ENCODE measurements at regions not wholly inside any gene's neighbourhood (a gene's known extent, or its start where the extent isn't known, plus 50 kb on each side); places are given as distances from the start of the nearest gene placed in this dataset.

- Histone ChIP-seq H2AK5ac (ENCODE audit: low read depth, low read length) (no peak overlapping the region), H3K4me1 (ENCODE audit: control insufficient read depth, insufficient read depth, low read length) (no peaks in the 10 kb centered on the region), H2BK20ac (ENCODE audit: low read depth, low read length) (no peak overlapping the region), H3K27me3 (ENCODE audit: control insufficient read depth, insufficient read depth, low read length) (peaks cover 7% of the 10 kb centered on the region), H2AFZ (replicated peaks; ENCODE audit: low read length, poor library complexity) (peak overlapping the region; percentile 43), H3K23ac (ENCODE audit: low read depth, low read length) (no peak overlapping the region), H3K56ac (ENCODE audit: extremely low read depth, insufficient read depth, low read length) (no peak overlapping the region), H2BK120ac (ENCODE audit: low read depth, low read length) (no peak overlapping the region), H3K36me3 (ENCODE audit: control insufficient read depth, insufficient read depth, low read length) (no peaks in the 10 kb centered on the region), H3K79me1 (ENCODE audit: low read depth in 1 of 2, low read length in 2 of 2) (no peaks in the 10 kb centered on the region), H3K18ac (ENCODE audit: low read depth, low read length) (no peak overlapping the region), H3K14ac (replicated peaks; ENCODE audit: low read depth, low read length) (no peak overlapping the region), H4K8ac (ENCODE audit: low read depth in 2 of 2, low read length in 2 of 2) (no peak overlapping the region), H3K4ac (ENCODE audit: low read depth, low read length) (no peak overlapping the region), H3K9me1 (ENCODE audit: insufficient read depth, low read length) (no peaks in the 10 kb centered on the region), H3K4me3 (ENCODE audit: insufficient read depth, low read depth, low read length) (peak overlapping the region; percentile 41; the same call in 1 of the 2 replicates), H4K20me1 (ENCODE audit: insufficient read depth, low read length) (no peaks in the 10 kb centered on the region), H3K27ac (ENCODE audit: insufficient read depth, low read length) (no peak overlapping the region), H4K91ac (ENCODE audit: insufficient read depth, low read depth, low read length) (no peak overlapping the region), H2AK9ac (replicated peaks; ENCODE audit: low read depth, low read length, poor library complexity) (no peak overlapping the region), H4K5ac (ENCODE audit: low read depth, low read length) (no peak overlapping the region), H2BK15ac (ENCODE audit: low read depth, low read length) (no peak overlapping the region), H3K9me3 (ENCODE audit: control insufficient read depth, insufficient read depth, low read length) (no peaks in the 10 kb centered on the region), H2BK5ac (ENCODE audit: low read depth, low read length, poor library complexity, severe bottlenecking) (no peak overlapping the region), H3K4me2 (ENCODE audit: low read depth, low read length) (peak overlapping the region; percentile 85), H3K9ac (ENCODE audit: low read depth, low read length) (no peak overlapping the region)
- DNase-seq (no peak), ATAC-seq (ENCODE audit: low read depth) (no peak)
- intact Hi-C loops (cut with micrococcal nuclease) (no loop called here), in situ Hi-C loops (cut with MboI; ENCODE audit: low sequenced_read_pairs) (no loop called here), dilution Hi-C loops (cut with HindIII; ENCODE audit: low sequenced_read_pairs, unreplicated experiment) (no loop called here)
- BruUV-seq (replicated peaks) = no TSS peak
- no peak for TF ChIP-seq MAZ (IDR thresholded peaks at IDR 0.05; ENCODE audit: borderline replicate concordance, low read depth, low read length)
- TF ChIP-seq RAD21 (IDR thresholded peaks at IDR 0.05; ENCODE audit: low read length) = no peak
- TF ChIP-seq MAFK (IDR thresholded peaks at IDR 0.05; ENCODE audit: low read depth, low read length) = no peak
- no peak for TF ChIP-seq CEBPB (IDR thresholded peaks at IDR 0.05; ENCODE audit: low read depth, low read length)
- no peak for TF ChIP-seq RFX5 (IDR thresholded peaks at IDR 0.05; ENCODE audit: low read depth, low read length)
- no peak for TF ChIP-seq SMC3 (IDR thresholded peaks at IDR 0.05; ENCODE audit: low read depth, low read length)
- TF ChIP-seq FOS (IDR thresholded peaks at IDR 0.05; ENCODE audit: low read depth, low read length) = no peak
- no peak for TF ChIP-seq MXI1 (IDR thresholded peaks at IDR 0.05; ENCODE audit: borderline replicate concordance, low read depth, low read length)
- TF ChIP-seq CTCF (conservative IDR thresholded peaks at IDR 0.05; ENCODE audit: low read depth, low read length) = no peak
- no peak for TF ChIP-seq RCOR1 (IDR thresholded peaks at IDR 0.05; ENCODE audit: insufficient replicate concordance, low read length)
- no peak for TF ChIP-seq NFE2L2 (IDR thresholded peaks at IDR 0.05; ENCODE audit: low read depth, low read length)
- no peak for TF ChIP-seq POLR2A (IDR thresholded peaks at IDR 0.05; ENCODE audit: low read depth, low read length)
- no peak for TF ChIP-seq BHLHE40 (IDR thresholded peaks at IDR 0.05; ENCODE audit: low read depth, low read length)
- no peak for TF ChIP-seq ELK1 (IDR thresholded peaks at IDR 0.05; ENCODE audit: borderline replicate concordance, low read depth, low read length)
- TF ChIP-seq CHD1 (IDR thresholded peaks at IDR 0.05; ENCODE audit: low read depth, low read length) = no peak
- TF ChIP-seq USF2 (IDR thresholded peaks at IDR 0.05; ENCODE audit: low read depth, low read length) = no peak
- POLR2A ChIA-PET (ENCODE audit: unreplicated experiment) = no interaction called here
- CTCF ChIA-PET = no interaction called here
- WGBS, 2 experiments (ENCODE audit: extremely low coverage in 2 of 2, insufficient read length in 1 of 2) = 76% methylated on average over 6 of the region's 9 CpGs; no CpG with 5 or more reads in 1 of the 2 experiments
Observed at GRCh38 chr21:32886339-32886738, 114.8 kb upstream of the PAXBP1 start.

All from IMR-90 (cell line).